ENCODE measurements at regions not wholly inside any gene's neighbourhood (a gene's known extent, or its start where the extent isn't known, plus 50 kb on each side); places are given as distances from the start of the nearest gene placed in this dataset.
"Not testable (repeated sequence)": the region's sequence is repeated elsewhere in the genome, so short reads cannot be mapped to it uniquely, and the experiment has no call there.

DNA sequence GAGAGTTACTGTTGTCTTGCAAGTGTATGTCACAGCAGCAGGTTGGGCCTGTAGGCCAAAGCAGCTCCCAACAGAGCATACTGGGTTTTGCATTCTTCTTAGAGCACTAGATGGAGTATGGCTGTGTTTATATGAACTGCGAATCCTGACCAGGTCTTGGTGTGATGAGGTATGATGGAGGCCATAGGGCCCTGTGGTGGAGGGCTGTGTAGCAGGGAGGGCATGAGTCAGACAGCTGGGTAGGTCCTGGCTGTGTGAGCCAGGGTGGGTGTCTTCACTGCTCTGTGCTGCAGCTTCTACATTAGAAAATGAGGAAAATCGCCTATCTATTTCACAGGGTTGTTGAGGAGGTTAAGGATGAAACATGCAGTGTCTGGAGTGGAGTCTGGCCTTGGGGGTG lies 124.2 kb downstream of the BUB3 start:
- no peaks in the 10 kb centered on the region for H3K4me1 ChIP-seq (ENCODE audit: control insufficient read depth, insufficient read depth, low read depth, low read length)
- H2BK12ac ChIP-seq (ENCODE audit: low read length in 2 of 2), result no peak overlapping the region
- H3K4me3 ChIP-seq (ENCODE audit: insufficient read depth in 1 of 2, low read depth in 1 of 2, low read length in 2 of 2), result no peak overlapping the region
- H3K27ac ChIP-seq (ENCODE audit: low read length, poor library complexity, severe bottlenecking), result no peak overlapping the region
- no peak overlapping the region for H3K4ac ChIP-seq (ENCODE audit: low read depth in 1 of 2, low read length in 2 of 2)
- no peak overlapping the region for H2AK5ac ChIP-seq (ENCODE audit: low read length, severe bottlenecking)
- no peak overlapping the region for H2BK120ac ChIP-seq (ENCODE audit: low read depth, low read length)
- no peak overlapping the region for H2BK15ac ChIP-seq (ENCODE audit: low read depth, poor library complexity, severe bottlenecking)
- no peak overlapping the region for H4K8ac ChIP-seq (ENCODE audit: low read length)
- H3K79me1 ChIP-seq (replicated peaks; ENCODE audit: low read length, poor library complexity, severe bottlenecking), result no peaks in the 10 kb centered on the region
- no peak for DNase-seq
- peaks cover 8% of the 10 kb centered on the region for H3K9me3 ChIP-seq (ENCODE audit: control insufficient read depth, low read length)
- peaks cover 0 to 20% of the 10 kb centered on the region in 2 experiments for H3K27me3 ChIP-seq (ENCODE audit: control insufficient read depth in 1 of 2, insufficient read depth in 1 of 2, low read length in 2 of 2)
- no peak overlapping the region for H3K4me2 ChIP-seq (ENCODE audit: low read length, poor library complexity, severe bottlenecking)
- H3K9ac ChIP-seq (ENCODE audit: low read length), result no peak overlapping the region
- no peak overlapping the region for H2AFZ ChIP-seq (ENCODE audit: low read depth, low read length)
- no peak overlapping the region for H3K14ac ChIP-seq (ENCODE audit: low read length in 2 of 2)
- H3K36me3 ChIP-seq (ENCODE audit: control insufficient read depth in 1 of 2, insufficient read depth in 2 of 2, low read depth in 1 of 2, low read length in 2 of 2), result no peaks in the 10 kb centered on the region
- WGBS, result 82% methylated on average over 2 of the region's 2 CpGs
- H2BK5ac ChIP-seq (ENCODE audit: low read depth, low read length, poor library complexity, severe bottlenecking), result no peak overlapping the region
- no peak overlapping the region for H4K91ac ChIP-seq (ENCODE audit: low read length)
- no peak overlapping the region for H3K23ac ChIP-seq (ENCODE audit: low read length in 2 of 2)
- H3K18ac ChIP-seq (ENCODE audit: low read depth in 1 of 2, low read length in 2 of 2), result no peak overlapping the region

DNA sequence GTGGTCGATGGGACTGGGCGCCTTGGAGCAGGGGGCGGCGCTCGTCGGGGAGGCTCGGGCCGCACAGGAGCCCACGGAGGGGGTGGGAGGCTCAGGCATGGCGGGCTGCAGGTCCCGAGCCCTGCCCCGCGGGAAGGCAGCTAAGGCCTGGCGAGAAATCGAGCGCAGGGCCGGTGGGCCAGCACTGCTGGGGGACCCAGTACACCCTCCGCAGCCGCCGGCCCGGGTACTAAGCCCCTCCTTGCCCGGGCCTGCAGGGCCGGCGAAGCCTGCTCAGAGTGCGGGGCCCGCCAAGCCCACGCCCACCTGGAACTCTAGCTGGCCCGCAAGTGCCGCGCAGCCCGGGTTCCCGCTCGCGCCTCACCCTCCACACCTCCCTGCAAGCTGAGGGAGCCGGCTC lies 129.2 kb downstream of the BUB3 start:
- not testable (repeated sequence) for H3K4me2 ChIP-seq (ENCODE audit: low read length, poor library complexity, severe bottlenecking); H3K79me1 ChIP-seq (replicated peaks; ENCODE audit: low read length, poor library complexity, severe bottlenecking); H3K4me3 ChIP-seq (ENCODE audit: insufficient read depth in 1 of 2, low read depth in 1 of 2, low read length in 2 of 2); H3K14ac ChIP-seq (ENCODE audit: low read length in 2 of 2); H3K23ac ChIP-seq (ENCODE audit: low read length in 2 of 2); H2BK120ac ChIP-seq (ENCODE audit: low read depth, low read length); H3K9me3 ChIP-seq (ENCODE audit: control insufficient read depth, low read length); H2BK15ac ChIP-seq (ENCODE audit: low read depth, poor library complexity, severe bottlenecking); H2BK5ac ChIP-seq (ENCODE audit: low read depth, low read length, poor library complexity, severe bottlenecking); H3K36me3 ChIP-seq (ENCODE audit: control insufficient read depth in 1 of 2, insufficient read depth in 2 of 2, low read depth in 1 of 2, low read length in 2 of 2); H2BK12ac ChIP-seq (ENCODE audit: low read length in 2 of 2); H4K91ac ChIP-seq (ENCODE audit: low read length); H3K4ac ChIP-seq (ENCODE audit: low read depth in 1 of 2, low read length in 2 of 2); H2AK5ac ChIP-seq (ENCODE audit: low read length, severe bottlenecking); H2AFZ ChIP-seq (ENCODE audit: low read depth, low read length); H4K8ac ChIP-seq (ENCODE audit: low read length); DNase-seq; H3K27ac ChIP-seq (ENCODE audit: low read length, poor library complexity, severe bottlenecking); H3K18ac ChIP-seq (ENCODE audit: low read depth in 1 of 2, low read length in 2 of 2); H3K4me1 ChIP-seq (ENCODE audit: control insufficient read depth, insufficient read depth, low read depth, low read length); H3K27me3 ChIP-seq (ENCODE audit: control insufficient read depth in 1 of 2, insufficient read depth in 1 of 2, low read length in 2 of 2); H3K9ac ChIP-seq (ENCODE audit: low read length)
- WGBS, result 94% methylated on average over 26 of the region's 35 CpGs

DNA sequence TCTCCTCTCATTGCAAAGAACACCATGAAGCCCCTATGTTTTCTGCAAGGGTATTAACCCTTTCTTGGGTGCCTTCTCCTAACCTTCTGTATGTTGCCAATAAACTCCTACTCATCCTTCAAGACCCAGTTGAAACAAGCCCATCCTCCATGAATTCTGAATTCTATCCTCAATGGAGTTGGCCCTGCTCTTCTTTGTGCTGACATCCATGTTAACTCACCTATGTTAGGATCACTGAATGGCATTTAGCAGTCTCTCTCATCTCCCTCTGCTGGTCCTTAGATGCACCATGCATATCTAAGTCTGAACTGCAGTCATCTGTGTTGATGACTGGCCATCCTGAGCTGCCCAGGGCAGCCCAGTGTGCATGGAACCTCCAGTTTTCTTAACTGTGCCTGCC lies 129.8 kb downstream of the BUB3 start:
- Histone ChIP-seq H2AK5ac (ENCODE audit: low read length, severe bottlenecking) (no peak overlapping the region), H3K9ac (ENCODE audit: low read length) (no peak overlapping the region), H4K8ac (ENCODE audit: low read length) (no peak overlapping the region), H3K27ac (ENCODE audit: low read length, poor library complexity, severe bottlenecking) (no peak overlapping the region), H2BK120ac (ENCODE audit: low read depth, low read length) (no peak overlapping the region), H2AFZ (ENCODE audit: low read depth, low read length) (no peak overlapping the region), H3K4me2 (ENCODE audit: low read length, poor library complexity, severe bottlenecking) (no peak overlapping the region), H3K79me1 (replicated peaks; ENCODE audit: low read length, poor library complexity, severe bottlenecking) (no peaks in the 10 kb centered on the region), H3K36me3 (ENCODE audit: control insufficient read depth in 1 of 2, insufficient read depth in 2 of 2, low read depth in 1 of 2, low read length in 2 of 2) (no peaks in the 10 kb centered on the region), H2BK15ac (ENCODE audit: low read depth, poor library complexity, severe bottlenecking) (no peak overlapping the region), H3K4me1 (ENCODE audit: control insufficient read depth, insufficient read depth, low read depth, low read length) (no peaks in the 10 kb centered on the region), H2BK5ac (ENCODE audit: low read depth, low read length, poor library complexity, severe bottlenecking) (no peak overlapping the region), H3K4ac (ENCODE audit: low read depth in 1 of 2, low read length in 2 of 2) (no peak overlapping the region), H3K27me3 (ENCODE audit: control insufficient read depth in 1 of 2, insufficient read depth in 1 of 2, low read length in 2 of 2) (no peaks in the 10 kb centered on the region), H3K18ac (ENCODE audit: low read depth in 1 of 2, low read length in 2 of 2) (no peak overlapping the region), H3K9me3 (ENCODE audit: control insufficient read depth, low read length) (no peaks in the 10 kb centered on the region), H4K91ac (ENCODE audit: low read length) (no peak overlapping the region), H3K23ac (ENCODE audit: low read length in 2 of 2) (no peak overlapping the region), H3K4me3 (ENCODE audit: insufficient read depth in 1 of 2, low read depth in 1 of 2, low read length in 2 of 2) (no peak overlapping the region), H3K14ac (ENCODE audit: low read length in 2 of 2) (no peak overlapping the region), H2BK12ac (ENCODE audit: low read length in 2 of 2) (no peak overlapping the region)
- no peak for DNase-seq

DNA sequence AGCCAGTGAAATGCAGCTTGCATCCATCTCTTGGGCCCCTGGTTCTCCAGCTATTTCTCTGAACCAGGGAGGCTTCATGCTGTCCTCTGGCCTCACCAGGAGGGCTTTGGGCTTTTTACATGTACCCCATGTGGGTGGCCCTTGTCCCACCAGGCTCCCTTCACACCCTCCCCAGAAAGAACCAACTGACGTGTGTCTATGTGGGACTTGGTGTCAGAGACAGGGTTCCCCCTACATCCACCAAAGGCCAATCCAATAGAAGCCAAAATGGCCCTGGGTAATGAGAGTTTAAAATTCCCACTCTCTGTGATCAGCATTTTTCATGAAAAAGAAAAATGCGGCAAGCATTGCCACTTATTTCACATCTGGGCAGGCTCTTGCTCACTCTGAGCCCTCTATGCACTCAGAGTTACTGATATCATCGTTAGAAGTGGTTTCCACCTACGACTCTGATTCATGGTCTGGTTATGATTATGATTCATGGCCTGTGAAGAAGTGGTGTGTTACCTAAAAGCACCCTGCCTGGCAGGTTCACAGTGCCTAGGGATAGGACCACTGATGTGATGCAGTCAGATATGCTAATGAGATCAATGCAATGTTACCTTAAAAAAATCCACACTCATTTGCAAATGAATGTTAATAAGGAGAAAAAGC lies 133.5 kb downstream of the BUB3 start:
- Histone ChIP-seq H2BK5ac (ENCODE audit: low read depth, low read length, poor library complexity, severe bottlenecking) (no peak overlapping the region), H3K23ac (ENCODE audit: low read length in 2 of 2) (no peak overlapping the region), H3K79me1 (replicated peaks; ENCODE audit: low read length, poor library complexity, severe bottlenecking) (no peaks in the 10 kb centered on the region), H3K14ac (ENCODE audit: low read length in 2 of 2) (no peak overlapping the region), H2BK120ac (ENCODE audit: low read depth, low read length) (no peak overlapping the region), H2BK12ac (ENCODE audit: low read length in 2 of 2) (no peak overlapping the region), H3K4me2 (ENCODE audit: low read length, poor library complexity, severe bottlenecking) (no peak overlapping the region), H2AK5ac (ENCODE audit: low read length, severe bottlenecking) (no peak overlapping the region), H3K27me3 (ENCODE audit: control insufficient read depth in 1 of 2, insufficient read depth in 1 of 2, low read length in 2 of 2) (no peaks in the 10 kb centered on the region), H3K18ac (ENCODE audit: low read depth in 1 of 2, low read length in 2 of 2) (no peak overlapping the region), H3K4ac (ENCODE audit: low read depth in 1 of 2, low read length in 2 of 2) (no peak overlapping the region), H3K4me3 (ENCODE audit: insufficient read depth in 1 of 2, low read depth in 1 of 2, low read length in 2 of 2) (no peak overlapping the region), H3K36me3 (ENCODE audit: control insufficient read depth in 1 of 2, insufficient read depth in 2 of 2, low read depth in 1 of 2, low read length in 2 of 2) (no peaks in the 10 kb centered on the region), H3K4me1 (ENCODE audit: control insufficient read depth, insufficient read depth, low read depth, low read length) (no peaks in the 10 kb centered on the region), H4K8ac (ENCODE audit: low read length) (no peak overlapping the region), H3K9ac (ENCODE audit: low read length) (no peak overlapping the region), H3K27ac (ENCODE audit: low read length, poor library complexity, severe bottlenecking) (no peak overlapping the region), H3K9me3 (ENCODE audit: control insufficient read depth, low read length) (no peaks in the 10 kb centered on the region), H2AFZ (ENCODE audit: low read depth, low read length) (no peak overlapping the region), H4K91ac (ENCODE audit: low read length) (no peak overlapping the region), H2BK15ac (ENCODE audit: low read depth, poor library complexity, severe bottlenecking) (no peak overlapping the region)
- 75% methylated on average over 4 of the region's 4 CpGs for WGBS
- no peak for DNase-seq

All from mesenchymal stem cell (in vitro differentiated cells and primary cell).